NCI-H2029 (cell line): ENCODE measurements at regions not wholly inside any gene's neighbourhood (a gene's known extent, or its start where the extent isn't known, plus 50 kb on each side); places are given as distances from the start of the nearest gene placed in this dataset.

ENCODE experiments used
- DNase-seq: peaks from one replicate; lab custom pipeline; 2025; lab: John Stamatoyannopoulos, UW

DNA sequence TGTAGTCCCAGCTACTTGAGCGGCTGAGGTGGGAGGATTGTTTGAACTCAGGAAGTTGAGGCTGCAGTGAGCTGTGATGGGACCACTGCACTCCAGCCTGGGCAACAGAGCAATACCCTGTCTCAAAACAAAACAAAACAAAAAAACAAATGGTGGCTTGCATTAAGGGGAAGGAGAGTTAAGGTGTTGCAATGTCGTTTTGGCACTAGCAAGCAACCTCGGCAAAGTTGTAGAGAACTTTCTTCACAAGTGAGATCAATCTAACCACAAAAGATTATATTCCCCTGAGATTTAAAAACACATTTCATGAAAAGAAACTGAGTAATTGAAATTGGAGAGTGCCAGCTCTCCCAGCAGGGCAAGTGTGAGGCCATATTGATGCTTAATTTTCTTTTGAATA is 153.7 kb downstream of the KLF5 start:
- no peak for DNase-seq

DNA sequence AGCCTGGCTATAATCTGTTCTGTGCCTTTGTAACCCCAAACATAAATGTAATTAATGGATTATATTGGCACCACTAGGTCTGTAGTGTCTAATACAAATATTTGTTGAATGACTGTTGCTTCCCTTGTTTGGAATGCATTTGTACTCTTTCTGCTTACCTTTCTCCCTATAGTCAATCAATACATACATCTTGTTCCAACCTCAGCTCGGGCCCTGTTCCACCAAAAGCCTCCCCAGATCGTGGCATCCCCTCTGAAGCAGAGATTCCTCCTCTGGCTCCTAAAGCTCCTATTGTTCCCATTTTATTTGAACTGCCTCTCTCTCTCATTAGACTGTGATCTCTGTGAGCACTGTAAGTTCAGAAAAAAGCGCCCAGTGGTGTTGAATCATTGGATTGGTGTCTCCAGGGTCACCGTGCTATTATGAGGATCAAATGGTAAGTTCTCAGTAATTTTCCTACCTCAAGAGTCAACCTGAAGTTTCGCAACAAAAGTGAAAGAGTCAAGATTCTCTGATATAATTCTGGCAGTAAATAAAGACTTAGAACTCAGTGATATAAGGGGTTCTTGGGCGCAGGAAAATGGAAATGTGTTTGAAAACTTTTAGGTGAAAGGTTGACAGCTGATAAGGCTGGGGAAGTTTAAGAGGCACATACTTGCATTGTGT is 151.5 kb downstream of the KLF5 start:
- DNase-seq, result no peak

DNA sequence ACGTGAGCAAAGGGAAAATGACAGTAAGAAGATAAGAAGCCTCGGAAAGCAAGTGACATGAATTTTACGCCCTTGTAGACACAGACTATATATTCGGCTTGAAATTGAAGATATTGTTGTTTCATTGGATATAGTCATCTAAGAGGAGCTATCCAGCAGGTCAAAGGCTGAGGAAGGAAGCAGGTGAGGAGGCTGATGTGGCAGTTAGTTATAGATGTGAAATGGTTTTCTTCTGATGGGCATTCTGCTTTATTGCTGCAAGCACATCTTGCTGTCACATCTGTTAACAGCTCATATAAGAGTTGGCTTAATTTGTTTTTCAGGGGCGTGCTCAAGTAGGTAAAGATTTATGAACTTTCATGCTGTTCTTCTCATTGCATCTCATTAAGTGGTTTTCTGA is 146.1 kb downstream of the KLF5 start:
- no peak for DNase-seq

GRCh38 chr13:73201626-73202025 is 142.8 kb downstream of the KLF5 start:
- no peak for DNase-seq

GRCh38 chr13:73198991-73199411 is 140.2 kb downstream of the KLF5 start:
- DNase-seq, result peak; percentile 23

- no peak for DNase-seq
Measured at GRCh38 chr13:73195091-73195490, 136.3 kb downstream of the KLF5 start.

GRCh38 chr13:73194310-73194709 is 135.5 kb downstream of the KLF5 start:
- DNase-seq, result no peak

GRCh38 chr13:73193554-73193953 is 134.7 kb downstream of the KLF5 start:
- DNase-seq, result no peak

DNA sequence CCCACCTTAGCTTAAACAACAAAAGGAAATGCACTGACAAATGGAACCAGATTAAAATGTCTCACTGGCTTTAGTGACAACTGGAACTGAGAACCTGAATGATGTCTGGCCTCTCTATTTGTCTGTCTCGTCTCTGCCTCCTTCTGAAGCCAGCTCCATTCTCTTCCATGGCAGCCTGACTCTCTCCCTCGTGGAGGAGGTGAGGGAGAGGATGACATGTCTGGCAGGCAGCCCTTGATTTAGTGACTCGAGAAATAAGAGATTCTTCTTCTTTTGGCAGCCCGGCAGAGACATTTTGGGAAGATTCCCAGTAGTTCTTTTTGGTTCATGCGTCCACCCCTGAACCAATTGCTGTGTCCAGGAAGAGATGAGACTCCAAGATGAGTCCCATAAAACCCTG is 131.7 kb downstream of the KLF5 start:
- no peak for DNase-seq

- DNase-seq, result no peak
Measured at GRCh38 chr13:73189776-73190175, 131.0 kb downstream of the KLF5 start.

GRCh38 chr13:73189362-73189761 is 130.6 kb downstream of the KLF5 start:
- no peak for DNase-seq

GRCh38 chr13:73187106-73187505 is 128.3 kb downstream of the KLF5 start:
- no peak for DNase-seq

- DNase-seq, result no peak
Measured at GRCh38 chr13:73179650-73180274, 121.0 kb downstream of the KLF5 start.

GRCh38 chr13:73177916-73178565 is 119.2 kb downstream of the KLF5 start:
- DNase-seq, result no peak

DNA sequence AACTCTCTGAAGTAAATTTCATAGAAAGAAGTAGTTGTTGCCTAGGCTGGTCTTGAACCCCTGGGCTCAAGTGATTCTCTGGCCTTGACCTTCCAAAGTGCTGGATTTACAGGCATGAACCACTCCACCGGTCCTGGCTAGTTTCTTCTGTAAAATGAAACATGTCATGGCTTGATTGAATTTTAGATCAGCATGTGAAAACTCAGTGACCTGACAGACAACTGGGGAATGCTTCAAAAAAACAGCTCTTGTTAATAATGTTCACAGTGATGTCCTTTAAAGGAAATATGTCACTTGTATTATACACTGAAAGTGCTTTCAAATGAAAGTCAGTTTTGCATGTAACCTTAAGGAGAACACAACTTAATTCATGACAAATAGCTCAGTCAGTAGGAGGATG is 118.2 kb downstream of the KLF5 start:
- no peak for DNase-seq

- no peak for DNase-seq
Measured at GRCh38 chr13:73174521-73175010, 115.8 kb downstream of the KLF5 start.

DNA sequence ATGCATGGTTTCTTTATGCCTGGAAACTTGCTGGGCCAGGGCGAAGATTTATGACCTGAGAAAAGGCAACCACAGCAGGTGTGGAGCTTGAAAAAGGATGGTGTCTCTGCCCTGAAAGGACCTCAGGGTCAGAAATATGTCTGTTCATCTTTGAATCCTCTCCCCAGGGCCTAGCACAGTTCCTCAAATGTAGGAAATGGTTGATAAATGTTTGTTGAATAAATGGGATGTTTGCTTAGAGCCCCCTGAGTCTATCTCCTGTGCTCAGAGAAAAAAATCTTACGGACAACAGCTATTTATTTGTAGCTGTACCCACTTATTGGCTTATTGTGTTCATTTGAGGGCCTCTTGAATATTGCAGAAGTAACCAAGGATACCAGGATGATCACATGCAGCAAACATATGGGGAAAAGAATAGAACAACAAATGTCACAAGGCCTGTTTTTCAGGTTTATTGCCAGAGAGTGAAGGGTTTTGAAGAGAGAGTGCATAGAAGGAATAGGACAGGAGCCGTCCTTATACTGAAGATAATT is 114.5 kb downstream of the KLF5 start:
- no peak for DNase-seq

DNA sequence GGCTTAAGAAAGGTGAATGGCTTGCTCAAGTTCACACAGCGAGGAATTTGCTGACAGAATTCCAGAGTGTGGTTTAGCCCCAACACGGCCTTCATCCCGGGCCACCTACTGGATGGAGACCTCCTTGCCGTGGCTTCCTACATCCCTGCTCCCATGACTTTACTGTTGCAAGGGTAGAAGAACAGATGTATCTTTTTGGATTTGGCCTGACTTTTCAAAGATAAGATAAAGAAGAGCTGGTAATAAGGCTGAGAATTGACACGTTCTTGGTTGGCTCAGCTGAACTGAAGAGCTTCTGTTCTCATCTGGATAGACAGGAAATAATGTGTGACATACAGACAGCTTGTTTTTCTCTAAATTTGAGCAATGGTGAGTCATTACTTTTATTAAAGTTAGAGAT is 113.1 kb downstream of the KLF5 start:
- no peak for DNase-seq

GRCh38 chr13:73171271-73171682 is 112.5 kb downstream of the KLF5 start:
- no peak for DNase-seq

DNA sequence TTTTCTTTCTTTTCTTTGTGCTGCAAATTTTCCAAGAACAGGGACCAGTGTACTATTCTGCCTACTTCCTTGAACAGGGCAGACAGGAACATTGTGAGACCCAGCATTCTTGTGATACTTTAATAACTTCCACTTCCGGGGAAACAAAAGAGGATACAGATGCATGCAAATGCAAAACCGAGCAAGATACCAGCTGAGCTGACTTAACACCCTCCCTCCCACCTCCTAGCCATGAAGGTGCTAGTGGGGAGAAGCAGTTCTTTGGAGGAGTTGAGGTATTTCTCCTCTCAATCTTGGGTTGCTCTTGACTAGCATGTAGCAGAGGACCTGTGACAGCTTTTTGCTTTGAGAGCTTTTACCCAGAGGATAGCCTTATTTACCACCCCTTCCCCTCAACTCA is 111.2 kb downstream of the KLF5 start:
- DNase-seq, result no peak

DNA sequence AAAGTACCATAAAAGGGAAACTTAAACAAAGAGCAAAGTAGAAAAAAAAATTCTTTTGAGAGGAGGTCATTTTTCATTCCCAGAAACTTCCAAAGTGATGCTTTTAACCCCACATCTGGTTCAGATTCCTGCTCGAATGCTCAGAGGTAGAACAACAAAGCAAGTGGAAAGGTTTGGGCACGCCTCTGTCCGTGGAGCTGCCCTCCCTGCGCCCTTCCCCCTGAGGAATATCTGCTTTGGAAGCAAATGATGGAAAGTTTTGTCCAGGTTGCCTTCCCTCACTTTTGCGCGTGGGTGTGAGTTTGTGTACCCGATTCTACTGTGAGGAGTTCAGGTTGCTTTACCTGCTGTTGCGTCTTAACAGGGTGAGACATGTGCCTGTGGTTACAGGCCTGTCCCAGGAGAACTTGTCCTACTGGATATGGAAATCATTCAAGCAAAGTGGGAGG is 110.2 kb downstream of the KLF5 start:
- DNase-seq, result no peak

DNA sequence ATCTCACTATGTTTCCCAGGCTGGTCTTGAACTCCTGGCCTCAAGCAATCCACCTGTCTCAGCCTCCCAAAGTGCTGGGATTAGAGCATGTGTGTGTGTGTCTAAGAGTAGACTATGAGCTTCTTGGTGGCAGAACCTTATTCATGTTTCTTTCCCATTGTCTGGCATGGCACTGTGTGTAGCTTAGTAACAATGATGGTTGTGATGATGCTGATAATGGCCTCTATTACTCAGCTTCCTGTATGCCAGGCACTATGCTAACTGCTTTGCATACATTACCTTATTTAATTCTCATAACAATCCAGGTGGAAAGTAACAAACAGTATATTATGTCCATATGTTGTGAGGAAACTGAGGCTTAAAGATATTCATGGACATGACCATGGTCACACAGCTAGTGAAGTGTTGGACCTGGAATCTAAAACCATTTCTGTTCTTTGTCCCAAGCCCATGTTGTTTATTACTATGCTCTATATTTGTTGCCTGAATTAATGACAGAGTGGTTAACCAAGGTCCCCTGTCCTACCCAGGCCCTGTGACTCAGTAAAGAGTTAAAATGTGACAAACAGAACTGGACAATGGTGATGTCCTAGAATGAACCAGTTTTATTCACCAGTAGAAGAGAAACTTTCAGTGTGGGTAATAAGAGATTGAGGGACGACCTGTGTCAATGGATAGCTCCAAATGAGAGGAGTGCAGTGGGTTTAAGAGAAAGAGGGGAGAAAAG is 109.6 kb downstream of the KLF5 start:
- no peak for DNase-seq
